Activated CD4-positive, alpha-beta T cell treated with anti-CD3 and anti-CD28 coated beads, Interleukin-2, Interleukin-4, amounts not matched to agents 100 ng/mL and 50 ng/mL, durations not matched to agents 16 hours and 8 hours (primary cell): ENCODE measurements at regions not wholly inside any gene's neighbourhood (a gene's known extent, or its start where the extent isn't known, plus 50 kb on each side); places are given as distances from the start of the nearest gene placed in this dataset.

Experiments
- DNase-seq: peaks from one replicate; pipeline ENCODE4 v3.0.0-alpha.2; 2020; ENCODE audit warnings: low spot score

DNA sequence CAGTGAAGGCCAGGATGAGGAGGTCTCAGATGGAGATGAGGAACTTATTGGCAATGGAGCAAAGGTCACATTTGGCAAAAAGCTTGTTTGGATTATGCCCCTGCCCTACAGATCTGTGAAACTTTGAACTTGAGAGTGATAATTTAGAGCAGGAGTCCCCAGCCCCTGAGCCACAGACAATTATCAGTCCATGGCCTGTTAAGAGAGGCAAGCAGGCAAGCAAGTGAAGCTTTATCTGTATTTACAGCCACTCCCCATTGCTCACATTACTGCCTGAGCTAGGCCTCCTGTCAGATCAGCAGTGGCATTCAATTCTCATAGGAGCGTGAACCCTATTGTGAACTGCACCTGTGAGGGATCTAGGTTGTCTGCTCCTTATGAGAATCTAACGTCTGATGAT is 1076.9 kb upstream of the TENM4 start:
- no peak for DNase-seq

DNA sequence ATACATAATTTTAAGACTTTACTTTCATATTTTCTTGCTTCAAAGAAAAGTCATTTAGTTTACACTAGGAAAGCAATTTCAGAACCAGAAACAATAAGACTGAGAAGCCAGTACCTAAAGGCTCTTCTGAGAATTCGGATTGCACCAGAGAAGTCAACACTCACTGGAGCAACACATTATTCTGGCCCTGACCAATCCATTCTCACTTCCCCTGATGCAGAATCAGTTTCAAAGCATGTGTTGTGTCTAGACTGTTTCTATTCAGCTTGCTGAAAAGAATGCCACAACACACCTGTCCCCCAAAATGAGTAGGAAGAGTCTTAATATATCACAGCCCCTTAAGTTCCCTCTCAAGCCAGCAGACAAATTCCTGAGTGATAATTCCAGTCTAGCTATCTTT is 1074.3 kb upstream of the TENM4 start:
- no peak for DNase-seq

DNA sequence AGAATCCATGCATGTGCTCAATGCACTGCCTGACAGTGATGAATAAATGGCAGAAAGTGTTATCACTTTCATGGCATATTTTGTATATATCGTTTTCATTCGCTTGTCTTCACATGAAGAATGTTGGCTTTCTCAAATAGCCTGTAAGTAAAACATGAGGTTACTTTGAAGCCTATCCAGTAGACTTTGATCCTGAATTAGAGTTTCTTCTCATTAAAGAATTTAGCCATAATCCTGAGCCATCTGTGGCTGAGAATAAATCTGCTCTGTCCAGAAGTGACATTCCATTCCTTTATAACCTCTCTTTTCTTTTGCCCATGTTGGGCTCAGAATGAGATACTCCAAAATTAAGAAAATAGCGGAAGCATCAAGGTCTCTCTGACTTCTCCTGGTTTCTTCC is 1071.7 kb upstream of the TENM4 start:
- DNase-seq, result no peak

DNA sequence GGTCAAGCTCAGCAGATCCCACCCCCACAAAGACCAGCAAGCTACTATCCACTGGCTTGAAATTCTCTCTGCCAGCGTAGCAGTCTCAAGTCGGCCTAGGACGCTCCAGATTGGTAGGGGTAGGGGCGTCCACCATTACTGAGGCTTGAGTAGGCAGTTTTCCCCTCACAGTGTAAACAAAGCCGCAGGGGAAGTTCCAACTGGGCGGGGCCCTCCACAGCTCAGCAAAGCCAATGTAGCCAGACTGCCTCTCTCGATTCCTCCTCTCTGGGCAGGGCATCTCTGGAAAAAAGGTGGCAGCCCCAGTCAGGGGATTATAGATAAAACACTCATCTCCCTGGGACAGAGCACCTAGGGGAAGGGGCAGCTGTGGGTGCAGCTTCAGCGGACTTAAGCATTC is 1064.9 kb upstream of the TENM4 start:
- DNase-seq, result no peak

DNA sequence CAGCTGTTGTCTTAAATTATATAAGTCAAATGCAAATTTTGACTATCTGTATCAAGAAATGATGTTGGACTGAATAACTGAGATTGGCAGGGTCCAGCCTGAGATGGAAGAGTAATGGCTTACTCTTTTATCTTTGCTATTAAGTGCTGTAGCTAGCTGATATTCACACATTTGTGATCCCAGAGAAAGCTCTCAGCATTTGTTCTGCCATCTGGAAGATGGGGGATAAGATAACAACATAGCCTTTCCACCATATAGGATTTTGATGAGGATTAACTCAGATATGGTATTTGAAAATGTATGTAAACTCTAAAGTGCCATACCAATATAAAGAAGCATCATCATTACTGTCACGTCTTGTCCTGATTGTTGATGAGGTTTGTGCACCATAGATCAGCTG is 1063.2 kb upstream of the TENM4 start:
- no peak for DNase-seq

DNA sequence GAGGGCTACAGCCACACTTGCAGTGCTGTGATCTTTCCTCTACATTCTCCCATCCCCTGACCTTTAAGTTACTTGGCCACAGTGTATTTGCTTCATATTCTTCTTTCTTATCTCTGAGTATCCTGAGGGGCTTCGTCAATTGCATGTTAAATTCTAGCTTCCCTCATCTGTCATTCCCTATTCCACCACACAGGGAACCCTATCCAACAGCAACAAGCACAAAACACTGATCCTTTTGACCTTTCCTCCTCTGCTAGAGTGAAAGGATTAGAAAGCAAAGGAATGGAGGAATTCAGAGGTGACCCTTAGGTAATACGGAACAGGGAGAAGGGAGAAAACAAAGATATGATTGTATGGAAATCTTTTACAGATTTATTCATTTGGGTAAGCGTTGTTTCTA is 1061.7 kb upstream of the TENM4 start:
- no peak for DNase-seq

DNA sequence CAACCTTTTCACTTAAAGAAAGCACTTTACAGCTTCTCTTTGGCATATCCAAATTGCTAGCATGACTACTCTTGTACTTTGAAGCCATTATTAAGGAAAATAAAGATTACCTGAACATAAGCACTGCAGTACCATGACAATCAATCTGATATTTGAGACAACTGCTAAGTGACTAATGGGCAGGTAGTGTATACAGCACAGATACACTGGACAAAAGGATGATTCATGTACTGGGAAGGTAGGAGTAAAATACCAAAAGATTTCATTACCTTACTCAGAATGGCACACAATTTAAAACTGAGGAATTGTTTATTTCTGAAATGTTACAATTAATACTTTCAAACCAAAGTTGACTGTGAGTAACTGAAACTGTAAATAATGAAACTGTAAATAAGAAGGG is 1054.3 kb upstream of the TENM4 start:
- no peak for DNase-seq

DNA sequence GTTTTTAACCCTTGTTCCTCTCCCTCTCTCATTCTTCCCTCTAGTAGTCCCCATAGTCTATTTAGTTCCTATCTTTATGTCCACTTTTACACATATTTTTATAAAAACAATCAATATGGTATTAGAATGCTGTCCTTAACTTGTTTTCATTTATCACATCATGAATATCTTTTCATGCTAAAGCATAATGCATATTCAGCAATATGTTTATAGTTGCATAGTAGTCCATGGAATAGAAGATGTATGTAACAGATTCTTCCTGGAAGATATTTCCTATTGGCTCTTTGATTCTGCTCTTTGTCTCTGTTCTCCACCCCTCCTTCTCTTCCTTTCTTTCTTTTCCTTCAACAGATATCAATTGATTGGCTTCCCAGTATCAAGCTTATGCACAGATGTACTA is 1047.1 kb upstream of the TENM4 start:
- no peak for DNase-seq

DNA sequence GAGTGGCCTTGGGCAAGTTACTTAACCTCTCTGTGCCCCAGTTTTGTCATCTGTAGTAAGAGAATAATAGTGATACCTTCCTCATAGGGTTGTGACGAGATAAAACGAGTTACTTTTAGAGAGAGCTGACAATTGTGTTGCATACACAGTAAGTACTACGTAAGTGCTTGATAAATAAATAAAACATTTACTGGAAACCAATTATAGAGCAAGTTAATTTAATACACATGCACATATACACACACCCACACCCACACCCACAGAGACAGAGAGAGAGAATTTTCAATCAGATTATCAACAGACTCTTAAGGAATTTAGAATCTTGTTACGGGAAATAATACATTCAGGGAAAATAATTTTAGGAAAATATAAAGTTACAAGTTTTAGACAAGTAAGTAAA is 1045.8 kb upstream of the TENM4 start:
- DNase-seq, result no peak

DNA sequence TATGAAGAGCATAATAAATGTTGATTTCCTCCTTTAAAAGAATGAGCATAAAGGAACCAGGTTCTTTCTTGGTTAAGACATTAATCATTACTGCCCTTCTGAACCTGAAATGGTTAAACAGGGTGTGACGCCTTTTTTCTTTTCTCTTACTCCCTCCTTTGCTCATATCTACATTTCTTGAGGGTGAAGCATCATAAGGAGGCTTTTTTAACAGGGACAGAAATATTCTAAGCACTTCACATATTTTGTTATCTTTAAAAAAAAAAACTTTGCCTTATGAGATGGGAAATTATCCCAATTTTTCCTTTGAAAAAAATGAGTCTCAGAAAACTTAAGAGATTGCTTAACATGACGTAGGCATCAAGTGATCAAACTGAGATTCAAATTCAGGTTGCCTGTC is 1036.3 kb upstream of the TENM4 start:
- no peak for DNase-seq

DNA sequence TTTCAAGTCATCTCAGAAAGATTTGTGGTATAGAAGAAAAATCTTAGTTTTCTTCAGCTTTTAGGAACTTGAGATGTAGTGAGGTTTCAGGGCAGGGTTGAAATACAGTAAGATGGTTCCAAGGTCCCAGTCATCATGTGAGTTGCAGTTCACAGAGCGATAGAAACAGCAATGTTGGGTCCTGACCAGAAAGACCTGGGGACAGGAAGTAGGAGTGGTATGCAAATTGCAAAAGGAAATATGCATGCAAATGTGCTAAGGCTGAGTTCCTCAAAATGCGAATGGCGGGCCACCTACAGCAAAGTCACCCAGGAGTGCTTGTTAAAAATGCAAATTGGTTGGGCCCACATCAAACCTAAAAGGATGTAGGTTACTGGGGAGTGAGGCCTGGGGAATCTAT is 1032.7 kb upstream of the TENM4 start:
- DNase-seq, result no peak

DNA sequence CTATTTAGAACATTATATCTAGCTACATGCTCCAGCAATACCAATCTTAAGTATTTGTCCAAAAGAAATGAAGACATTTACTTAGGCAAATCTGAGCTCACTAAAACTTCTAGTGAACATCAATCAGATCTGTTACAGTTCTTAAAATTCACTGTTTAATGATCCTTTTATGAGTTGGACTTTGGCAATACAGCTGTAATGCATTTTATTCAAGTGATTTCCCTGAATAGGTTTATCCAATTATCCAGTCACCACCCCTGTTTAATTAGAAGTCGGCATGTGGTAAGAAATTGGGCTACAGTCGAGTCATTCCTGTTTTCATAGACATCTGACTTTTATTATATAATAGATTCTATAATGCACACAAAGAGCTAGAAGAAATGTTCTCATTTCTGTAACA is 1029.0 kb upstream of the TENM4 start:
- DNase-seq, result no peak

DNA sequence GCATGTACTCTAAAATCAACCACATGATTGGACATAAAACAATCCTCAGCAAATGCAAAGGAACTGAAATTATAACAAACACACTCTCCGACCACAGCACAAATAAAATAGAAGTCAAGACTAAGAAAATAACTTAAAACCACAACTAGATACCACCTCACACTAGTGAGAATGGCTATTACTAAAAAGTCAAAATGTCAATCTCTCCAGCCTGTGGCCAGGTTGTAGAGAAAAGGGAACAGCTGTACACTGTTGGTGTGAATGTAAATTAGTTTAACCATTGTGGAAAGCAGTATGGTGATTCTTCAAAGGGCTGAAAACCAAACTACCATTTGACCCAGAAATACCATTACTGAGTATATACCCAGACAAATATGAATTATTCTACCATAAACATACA is 1025.7 kb upstream of the TENM4 start:
- no peak for DNase-seq

DNA sequence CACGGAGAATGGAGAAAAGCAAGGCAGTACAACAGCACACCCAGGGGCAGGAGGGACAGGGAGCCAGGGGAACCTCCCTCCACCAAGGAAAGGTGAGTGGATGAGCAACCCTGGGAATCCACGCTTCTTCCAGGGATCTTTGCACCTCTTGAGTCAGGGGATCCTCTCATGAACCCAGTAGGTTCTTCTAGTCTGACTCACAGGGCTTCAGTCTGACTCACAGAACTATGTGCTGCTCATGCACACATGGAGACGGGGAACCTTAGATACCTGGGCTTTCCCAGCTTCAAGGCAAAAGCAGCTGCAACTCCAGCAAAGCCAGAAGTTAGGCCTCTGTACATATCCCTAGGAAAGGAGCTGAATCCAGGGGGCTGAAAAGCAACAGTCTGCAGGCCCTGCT is 1021.4 kb upstream of the TENM4 start:
- no peak for DNase-seq

DNA sequence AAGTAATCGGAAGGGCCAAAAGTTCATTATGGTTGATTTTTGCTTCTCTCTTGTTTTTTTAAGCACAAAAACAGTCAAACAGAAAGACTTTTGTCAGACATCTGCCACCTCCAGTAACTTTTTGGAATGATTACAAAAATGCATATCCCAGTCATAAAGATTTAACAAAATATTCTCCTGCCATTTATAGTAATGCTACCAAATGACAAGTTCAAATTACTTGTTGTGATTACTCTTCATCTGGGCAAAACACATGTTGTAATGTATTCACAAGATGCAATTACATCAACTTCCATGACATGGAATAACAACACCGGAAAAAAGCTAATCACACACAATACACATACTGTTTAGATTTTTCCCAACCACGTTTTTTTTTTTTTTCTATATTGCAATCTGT is 1017.5 kb upstream of the TENM4 start:
- no peak for DNase-seq

DNA sequence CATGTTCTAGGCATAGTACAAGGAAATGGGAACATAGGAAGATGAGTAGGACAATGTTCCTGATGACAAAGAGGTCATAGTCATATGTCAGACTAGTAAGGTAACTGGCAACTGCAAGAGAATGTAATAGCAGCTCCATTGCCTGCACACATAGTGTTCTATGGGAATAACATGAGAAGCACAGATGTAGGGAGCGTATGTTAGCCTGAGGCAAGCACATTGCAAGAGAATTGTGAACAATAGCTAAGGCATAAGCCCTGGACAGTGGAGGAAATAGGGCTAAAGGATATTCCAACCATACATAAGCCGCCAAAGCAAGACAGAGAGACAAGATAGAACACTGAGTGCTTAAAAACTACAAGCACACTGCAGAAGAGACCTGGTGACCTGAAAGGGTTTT is 1017.0 kb upstream of the TENM4 start:
- no peak for DNase-seq

DNA sequence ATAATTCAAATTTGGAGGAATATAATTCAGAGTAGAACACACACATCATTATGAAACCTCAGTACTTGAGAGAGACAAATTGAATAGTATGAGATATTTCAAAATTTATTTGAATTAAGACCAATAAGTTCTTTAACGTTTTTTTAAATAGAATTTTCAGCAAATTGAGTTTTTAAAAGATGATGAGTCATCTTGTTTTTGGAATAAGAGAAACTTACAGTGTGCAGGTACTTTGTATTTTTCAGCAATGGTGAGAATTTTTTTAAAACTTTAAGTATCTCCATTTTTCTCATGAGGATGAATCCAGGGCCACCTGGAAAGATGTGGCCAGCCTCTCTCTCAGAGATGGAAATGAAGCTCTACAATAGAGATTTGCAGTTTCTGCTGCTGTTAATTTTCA is 1015.0 kb upstream of the TENM4 start:
- DNase-seq, result no peak

DNA sequence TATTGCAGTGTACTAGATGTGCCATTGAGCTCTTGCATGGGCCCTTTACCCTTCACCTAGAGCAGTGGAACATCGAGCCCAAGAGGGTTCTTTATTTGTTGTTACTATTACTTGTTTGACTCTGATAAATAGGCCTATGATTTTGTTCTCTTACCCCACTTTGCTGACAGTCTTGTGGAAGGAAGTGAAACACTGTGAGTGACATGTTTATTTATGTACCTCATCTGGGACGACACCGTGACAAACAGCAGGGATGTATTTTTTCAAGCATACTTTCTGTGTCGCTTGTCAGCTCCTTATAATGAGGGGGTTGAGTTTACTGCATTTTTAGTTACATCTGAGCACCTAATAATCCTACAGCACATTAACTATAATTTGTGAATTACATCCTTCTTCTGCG is 1010.3 kb upstream of the TENM4 start:
- no peak for DNase-seq

DNA sequence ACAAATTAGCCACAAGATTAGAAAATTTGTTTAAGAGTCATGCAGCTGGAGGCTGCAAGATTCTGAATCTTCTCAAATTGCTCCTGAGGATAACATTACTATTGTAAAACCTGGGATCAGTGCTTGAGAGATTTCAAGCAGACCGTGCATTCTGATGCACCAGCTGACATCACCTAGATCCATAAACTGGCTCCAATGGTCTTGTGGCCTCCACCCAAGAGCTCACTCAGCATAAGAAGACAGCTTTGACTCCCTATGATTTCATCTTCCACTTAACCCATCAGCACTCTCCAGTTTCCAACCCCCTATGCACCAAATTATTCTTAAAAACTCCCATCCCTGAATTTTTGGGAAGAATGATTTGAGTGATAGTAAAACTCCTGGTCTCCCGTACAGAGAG is 1007.9 kb upstream of the TENM4 start:
- DNase-seq, result no peak

DNA sequence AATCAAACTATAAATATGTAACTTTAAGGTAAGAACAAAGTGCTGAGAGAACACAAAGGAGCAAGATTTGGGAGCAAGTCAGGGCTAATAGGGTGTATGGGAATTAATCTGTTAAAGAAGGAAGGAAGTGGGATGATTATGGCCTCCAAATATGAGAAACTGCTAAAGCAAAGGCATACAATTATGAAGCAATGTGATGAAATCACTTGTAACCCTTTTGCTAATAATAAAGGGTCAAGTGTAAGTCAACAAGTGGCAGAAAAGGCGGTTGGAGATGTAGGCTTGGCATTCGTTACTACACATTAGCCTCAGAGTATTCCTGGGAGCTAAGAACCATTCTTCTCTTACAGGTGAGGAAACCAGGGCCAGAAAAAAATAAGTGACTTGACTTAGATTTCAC is 1002.3 kb upstream of the TENM4 start:
- DNase-seq, result no peak

DNA sequence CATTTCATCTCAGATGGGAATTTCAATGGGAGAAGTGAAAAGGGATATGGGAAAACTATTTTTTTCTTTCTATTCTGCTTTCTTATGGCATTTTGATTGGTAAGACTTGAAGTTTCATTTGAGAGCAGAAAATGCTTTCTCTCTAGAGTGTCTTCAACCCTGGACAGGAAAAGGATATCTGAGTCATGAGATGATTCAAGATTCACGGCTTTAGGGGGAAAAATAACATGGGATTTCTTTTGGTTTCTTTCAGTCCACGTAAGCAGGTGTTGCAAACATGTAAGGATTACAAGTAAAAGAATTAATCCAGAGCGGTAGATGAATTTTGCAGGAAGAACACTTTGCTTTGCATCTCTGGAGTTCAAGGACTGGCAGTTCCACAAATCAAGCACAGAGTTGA is 1001.0 kb upstream of the TENM4 start:
- no peak for DNase-seq

DNA sequence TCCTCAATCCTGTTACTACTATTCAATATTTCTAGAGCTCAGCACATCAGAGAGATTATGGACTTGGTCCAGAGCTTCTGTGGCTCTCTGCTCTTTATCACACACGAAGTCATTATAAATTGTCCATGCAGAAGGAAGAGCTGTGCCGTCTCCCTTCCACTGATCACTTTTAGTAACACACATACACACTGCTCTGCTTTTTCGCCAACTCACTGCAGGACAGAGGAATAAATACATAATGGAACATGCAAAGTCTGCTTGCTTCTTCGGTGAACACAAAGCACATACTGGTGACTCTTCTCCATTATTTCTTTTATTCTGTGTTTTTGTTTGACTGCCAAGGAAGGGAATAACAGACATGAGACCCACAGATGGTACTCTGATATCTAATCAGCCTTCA is 1000.0 kb upstream of the TENM4 start:
- no peak for DNase-seq

DNA sequence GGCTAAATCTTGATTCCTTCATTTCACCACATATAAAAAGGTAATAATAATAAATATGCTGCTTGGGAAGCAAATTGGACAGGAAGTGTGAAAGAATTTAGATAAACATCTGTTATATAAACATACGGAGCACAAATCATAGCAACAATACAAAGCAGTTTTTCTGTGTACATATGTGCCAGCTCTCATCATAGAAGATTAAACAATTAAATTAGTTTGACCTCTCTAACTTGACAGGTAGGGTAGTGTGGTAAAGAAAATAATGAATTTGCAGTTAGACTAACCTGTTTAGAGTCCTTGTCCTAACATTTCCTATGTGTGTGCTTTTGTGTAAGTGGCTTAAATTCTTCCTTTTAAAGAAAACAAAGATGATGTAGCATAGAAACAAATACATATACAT is 995.7 kb upstream of the TENM4 start:
- DNase-seq, result no peak

DNA sequence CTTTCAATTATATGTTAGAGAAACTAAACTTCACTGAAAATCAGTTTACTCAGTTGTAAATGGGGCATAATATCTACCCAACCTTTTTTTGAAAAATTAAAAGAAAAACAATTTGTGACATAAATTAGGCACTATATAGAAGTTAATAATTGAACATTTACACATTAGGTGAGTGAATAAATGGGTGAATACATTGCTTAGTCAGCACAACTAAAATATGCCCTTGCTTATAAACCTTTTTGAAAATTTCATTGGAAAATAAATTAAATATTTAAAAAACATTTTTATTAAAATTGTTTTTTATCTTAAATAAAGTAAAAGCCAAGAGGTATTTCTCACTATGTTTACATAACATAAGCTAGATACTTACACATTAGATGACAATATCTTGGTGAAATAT is 994.5 kb upstream of the TENM4 start:
- DNase-seq, result no peak

DNA sequence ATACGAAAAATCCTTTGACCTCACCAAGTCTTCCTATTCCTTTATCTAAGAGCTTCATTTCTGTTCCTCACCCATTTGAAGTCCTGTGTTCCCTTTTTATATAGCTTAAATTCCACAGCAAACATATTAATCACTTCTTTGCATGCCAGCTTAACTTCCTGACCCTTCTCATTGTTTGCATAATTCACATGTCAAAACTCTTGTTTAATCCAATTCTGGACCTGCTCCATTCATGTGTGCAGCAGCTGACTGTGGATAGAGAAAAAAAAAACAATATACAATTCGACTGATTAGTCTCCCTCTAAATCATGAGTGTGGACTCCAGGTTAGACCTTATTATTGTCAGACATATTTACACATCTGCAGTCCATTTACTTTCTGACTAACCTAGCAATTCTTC is 991.2 kb upstream of the TENM4 start:
- no peak for DNase-seq
